Epithelial cell of proximal tubule (primary cell): ENCODE measurements at regions not wholly inside any gene's neighbourhood (a gene's known extent, or its start where the extent isn't known, plus 50 kb on each side); places are given as distances from the start of the nearest gene placed in this dataset.

ENCODE experiments used
- DNase-seq: peaks from one replicate; pipeline ENCODE4 v3.0.0-alpha.2; 2011; ENCODE audit warnings: low read depth
- H3K4me3 ChIP-seq: 2 replicates; pipeline ENCODE4 v1.5.1; 2011; ENCODE audit warnings: low read depth, mild to moderate bottlenecking, low read length
- TF ChIP-seq, protein P1 (sequence below): conservative IDR thresholded peaks from 2 replicates; pipeline ENCODE4 v1.5.1; 2012; ENCODE audit warnings: low read depth, mild to moderate bottlenecking, low read length

DNA sequence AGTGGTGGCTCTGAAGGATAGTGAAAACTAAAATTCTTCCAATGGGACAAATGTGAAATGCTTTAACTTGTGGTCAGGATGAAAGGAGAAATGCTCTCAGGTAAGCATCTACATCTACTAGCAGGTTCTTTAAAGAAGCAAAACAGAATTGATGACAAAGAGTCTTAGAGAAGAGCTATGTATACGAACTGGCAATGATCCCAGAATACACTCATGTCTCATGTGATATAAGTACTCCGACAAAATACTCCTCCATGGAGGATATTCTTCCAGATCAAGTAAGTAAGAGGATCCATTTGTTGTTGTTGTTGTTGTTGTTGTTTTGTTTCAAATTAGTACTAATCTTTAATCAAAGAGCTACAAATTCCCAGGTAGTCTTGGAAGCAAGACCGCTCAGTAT, 174.0 kb upstream of the ATP1B1 start:
- TF ChIP-seq, protein P1, sequence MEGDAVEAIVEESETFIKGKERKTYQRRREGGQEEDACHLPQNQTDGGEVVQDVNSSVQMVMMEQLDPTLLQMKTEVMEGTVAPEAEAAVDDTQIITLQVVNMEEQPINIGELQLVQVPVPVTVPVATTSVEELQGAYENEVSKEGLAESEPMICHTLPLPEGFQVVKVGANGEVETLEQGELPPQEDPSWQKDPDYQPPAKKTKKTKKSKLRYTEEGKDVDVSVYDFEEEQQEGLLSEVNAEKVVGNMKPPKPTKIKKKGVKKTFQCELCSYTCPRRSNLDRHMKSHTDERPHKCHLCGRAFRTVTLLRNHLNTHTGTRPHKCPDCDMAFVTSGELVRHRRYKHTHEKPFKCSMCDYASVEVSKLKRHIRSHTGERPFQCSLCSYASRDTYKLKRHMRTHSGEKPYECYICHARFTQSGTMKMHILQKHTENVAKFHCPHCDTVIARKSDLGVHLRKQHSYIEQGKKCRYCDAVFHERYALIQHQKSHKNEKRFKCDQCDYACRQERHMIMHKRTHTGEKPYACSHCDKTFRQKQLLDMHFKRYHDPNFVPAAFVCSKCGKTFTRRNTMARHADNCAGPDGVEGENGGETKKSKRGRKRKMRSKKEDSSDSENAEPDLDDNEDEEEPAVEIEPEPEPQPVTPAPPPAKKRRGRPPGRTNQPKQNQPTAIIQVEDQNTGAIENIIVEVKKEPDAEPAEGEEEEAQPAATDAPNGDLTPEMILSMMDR = no peak
- DNase-seq = no peak
- no peak overlapping the region for H3K4me3 ChIP-seq

DNA sequence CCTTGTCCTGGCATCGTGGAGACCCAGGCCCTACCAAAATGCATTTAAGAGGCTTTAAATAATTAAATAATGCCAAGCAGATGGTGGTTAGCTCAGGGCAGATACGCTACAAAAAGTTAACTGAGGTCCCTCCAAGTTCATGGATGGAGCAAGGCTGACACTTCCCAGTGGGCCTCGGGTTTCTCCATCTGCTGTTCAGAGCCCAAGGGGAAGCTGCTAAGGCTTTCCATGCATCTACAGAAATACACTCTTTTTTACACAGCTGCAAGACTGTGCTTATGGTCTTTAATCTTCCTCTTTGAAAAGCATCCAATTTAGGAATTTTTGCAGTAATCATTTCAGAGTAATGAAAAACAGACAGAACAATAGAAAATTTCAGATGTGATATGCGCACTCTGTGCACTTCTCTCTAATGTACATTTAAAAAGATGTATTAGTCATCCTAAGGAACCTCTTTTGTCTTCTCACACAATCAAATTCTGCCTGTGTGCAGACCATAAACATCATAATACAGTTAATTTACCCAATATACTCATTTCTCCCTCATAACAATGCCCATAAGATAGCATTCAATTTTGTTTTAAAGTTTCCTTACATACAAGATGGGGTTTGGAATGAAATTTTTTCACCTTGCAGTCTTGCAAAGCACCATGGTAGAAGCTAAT, 173.2 kb upstream of the ATP1B1 start:
- TF ChIP-seq, protein P1 = no peak
- no peak for DNase-seq
- H3K4me3 ChIP-seq = no peak overlapping the region

DNA sequence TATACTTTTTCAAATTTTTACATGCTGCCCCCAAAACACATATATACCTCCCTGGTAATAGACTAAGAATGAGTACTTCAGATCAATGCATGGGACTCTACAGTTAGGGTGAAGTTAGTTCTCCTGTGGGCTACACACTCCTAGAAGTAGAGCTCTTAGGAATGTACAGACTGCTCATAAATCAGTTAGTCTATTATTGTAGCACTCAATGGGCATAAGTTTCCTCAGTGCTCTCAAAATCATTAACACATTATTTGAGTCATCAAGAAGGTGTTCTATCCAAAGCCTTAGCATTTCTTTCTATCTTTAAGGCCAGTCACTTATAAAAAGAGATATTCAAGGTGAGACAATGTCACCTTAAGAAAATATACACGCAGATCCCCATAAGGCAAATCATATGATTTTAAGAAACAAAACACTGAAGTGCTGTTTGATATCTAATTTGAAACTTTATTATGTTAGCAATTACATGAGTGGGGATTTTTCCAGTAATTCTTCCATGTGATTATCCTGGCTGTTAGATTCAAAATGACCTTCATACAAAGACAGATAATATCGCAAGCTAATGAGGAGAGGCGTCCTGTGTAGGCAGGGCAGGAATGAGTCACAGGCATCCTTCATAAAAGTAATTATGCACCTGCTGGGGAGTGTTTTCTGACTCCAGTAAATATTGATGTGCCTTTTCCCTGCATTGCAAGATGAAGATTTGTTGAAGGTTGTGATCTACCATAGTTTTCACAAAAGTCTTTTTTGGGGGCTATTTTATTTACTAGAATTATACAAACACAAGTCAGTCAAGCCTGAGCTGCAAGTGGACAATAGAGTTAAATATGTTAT, 167.2 kb upstream of the ATP1B1 start:
- TF ChIP-seq, protein P1 = no peak
- no peak overlapping the region for H3K4me3 ChIP-seq
- DNase-seq = no peak

DNA sequence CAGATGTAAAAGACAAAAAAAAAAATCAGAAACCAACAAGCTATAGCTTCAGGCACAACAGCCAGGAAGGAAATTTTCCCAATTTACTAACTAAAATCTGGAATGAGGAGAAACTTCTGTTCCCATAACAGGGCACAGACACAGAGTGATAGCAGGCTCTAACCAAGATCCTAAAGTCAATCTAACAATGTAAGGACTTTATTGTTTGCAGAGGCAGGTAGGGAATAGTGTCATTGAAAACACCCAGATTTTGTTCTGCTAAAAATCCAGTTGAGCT, 166.6 kb upstream of the ATP1B1 start:
- TF ChIP-seq, protein P1 = no peak
- no peak for DNase-seq
- no peak overlapping the region for H3K4me3 ChIP-seq

DNA sequence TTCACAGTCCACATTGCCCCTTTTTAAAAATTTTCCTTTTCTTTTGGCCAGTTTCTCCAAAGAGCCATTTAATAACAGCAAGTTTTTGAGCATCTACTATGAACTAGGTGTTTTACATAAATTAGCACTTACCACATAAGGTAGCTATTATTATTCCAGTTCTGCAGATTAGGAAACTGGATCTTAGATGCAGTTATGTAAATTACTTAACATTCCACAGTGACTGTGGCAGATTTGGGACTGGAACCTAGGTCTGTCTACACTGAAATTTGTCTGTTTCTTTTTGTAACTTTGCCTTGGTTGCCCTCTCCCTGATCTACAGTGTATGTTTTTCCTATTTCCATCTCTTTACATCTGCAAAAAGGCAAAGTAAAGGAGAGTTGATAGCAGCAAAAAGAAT, 164.8 kb upstream of the ATP1B1 start:
- no peak for DNase-seq
- TF ChIP-seq, protein P1 = no peak

DNA sequence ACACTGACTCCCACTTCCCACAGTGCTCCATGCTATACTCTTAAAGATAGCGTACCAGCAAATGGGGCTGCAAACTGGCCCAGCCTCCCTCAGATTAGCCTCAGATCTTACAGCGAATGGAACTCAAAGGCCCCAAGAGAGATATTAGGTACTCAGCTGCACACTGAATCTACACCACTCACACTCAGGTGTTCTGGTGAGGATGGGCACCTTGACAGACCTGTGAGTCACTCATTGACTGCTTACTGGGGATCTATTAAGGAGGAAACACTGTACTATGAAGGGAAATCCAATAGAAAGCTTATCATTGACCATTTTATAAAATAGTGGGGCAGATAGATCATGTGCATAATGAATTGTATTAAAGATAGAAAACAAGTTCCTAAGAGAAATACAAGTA, 164.3 kb upstream of the ATP1B1 start:
- no peak overlapping the region for H3K4me3 ChIP-seq
- no peak for DNase-seq
- TF ChIP-seq, protein P1 = no peak

More for the DNA sequence above, 164.8 kb upstream of the ATP1B1 start:
- no peak overlapping the region for H3K4me3 ChIP-seq

DNA sequence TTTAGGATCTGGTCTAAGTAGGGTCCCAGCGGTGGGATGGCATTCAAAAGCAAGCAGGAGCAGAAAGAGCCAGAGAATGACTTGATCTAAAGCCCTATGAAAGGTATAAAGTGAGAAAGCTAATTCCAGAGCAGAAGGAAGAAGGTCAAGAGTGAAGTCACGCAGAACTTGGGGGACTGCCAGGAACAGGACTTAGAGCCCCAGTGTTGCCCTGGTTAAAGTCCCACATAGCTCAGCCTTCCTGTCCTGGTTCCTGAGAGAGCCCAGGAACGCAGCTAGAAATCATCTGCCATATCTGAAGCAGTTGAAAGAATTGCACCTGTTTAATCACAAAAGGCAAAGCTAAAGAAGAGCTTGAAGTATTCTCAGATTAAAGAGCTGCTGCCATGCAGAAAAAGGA, 160.6 kb upstream of the ATP1B1 start:
- DNase-seq = peak; percentile 30
- TF ChIP-seq, protein P1 = no peak

More for the DNA sequence above, 160.6 kb upstream of the ATP1B1 start:
- H3K4me3 ChIP-seq = no peak overlapping the region
